ENCODE measurements at regions not wholly inside any gene's neighbourhood (a gene's known extent, or its start where the extent isn't known, plus 50 kb on each side); places are given as distances from the start of the nearest gene placed in this dataset.
"Not testable (repeated sequence)": the region's sequence is repeated elsewhere in the genome, so short reads cannot be mapped to it uniquely, and the experiment has no call there.

GRCh38 chr7:159215076-159215475 lies 70.4 kb upstream of the VIPR2 start:
- ATAC-seq (ENCODE audit: poor library complexity) = no peak
- intact Hi-C loops (cut with DNase I) = no loop called here
- no peak for DNase-seq

- intact Hi-C loops (cut with DNase I) = no loop called here
- no peak for ATAC-seq (ENCODE audit: poor library complexity)
- DNase-seq = no peak
These were observed 68.6 kb upstream of the VIPR2 start for GRCh38 chr7:159213253-159213652.

GRCh38 chr7:159212226-159212625 lies 67.6 kb upstream of the VIPR2 start:
- no peak for ATAC-seq (ENCODE audit: poor library complexity)
- intact Hi-C loops (cut with DNase I) = no loop called here
- no peak for DNase-seq

GRCh38 chr7:159211540-159212182 lies 67.0 kb upstream of the VIPR2 start:
- intact Hi-C loops (cut with DNase I) = no loop called here
- DNase-seq (no peak), ATAC-seq (ENCODE audit: poor library complexity) (peak; percentile 79)

GRCh38 chr7:159210581-159211235 lies 66.0 kb upstream of the VIPR2 start:
- no peak for ATAC-seq (ENCODE audit: poor library complexity)
- intact Hi-C loops (cut with DNase I) = no loop called here

GRCh38 chr7:159209429-159209828 lies 64.8 kb upstream of the VIPR2 start:
- intact Hi-C loops (cut with DNase I) = no loop called here
- no peak for DNase-seq
- ATAC-seq (ENCODE audit: poor library complexity) = no peak

More at GRCh38 chr7:159210581-159211235, 66.0 kb upstream of the VIPR2 start:
- no peak for DNase-seq

DNA sequence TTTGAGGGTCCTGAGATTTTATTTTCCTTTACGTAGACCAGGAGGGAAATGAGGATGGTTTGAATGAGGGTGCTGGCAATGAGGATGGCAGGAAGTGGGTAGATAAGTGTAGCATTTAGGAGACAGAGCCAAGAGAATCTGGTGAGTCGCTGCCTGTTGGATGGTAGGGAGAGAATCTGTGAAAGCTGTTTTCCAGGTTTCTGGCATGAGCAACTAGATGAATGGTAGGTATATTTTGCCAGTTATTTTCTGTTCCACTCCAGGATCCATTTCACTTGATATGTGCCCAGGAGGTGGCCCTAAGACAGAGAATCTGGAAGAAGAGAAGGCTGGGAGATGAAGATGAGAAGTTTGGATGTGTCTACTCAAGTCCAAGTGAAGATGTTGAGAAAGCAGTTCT lies 63.3 kb upstream of the VIPR2 start:
- no peak for ATAC-seq (ENCODE audit: poor library complexity)
- intact Hi-C loops (cut with DNase I) = no loop called here
- no peak for DNase-seq

GRCh38 chr7:159207393-159207792 lies 62.7 kb upstream of the VIPR2 start:
- intact Hi-C loops (cut with DNase I) = no loop called here
- no peak for DNase-seq
- ATAC-seq (ENCODE audit: poor library complexity) = no peak

GRCh38 chr7:159205833-159206232 lies 61.2 kb upstream of the VIPR2 start:
- ATAC-seq (ENCODE audit: poor library complexity) = no peak
- no peak for DNase-seq
- intact Hi-C loops (cut with DNase I) = no loop called here

DNA sequence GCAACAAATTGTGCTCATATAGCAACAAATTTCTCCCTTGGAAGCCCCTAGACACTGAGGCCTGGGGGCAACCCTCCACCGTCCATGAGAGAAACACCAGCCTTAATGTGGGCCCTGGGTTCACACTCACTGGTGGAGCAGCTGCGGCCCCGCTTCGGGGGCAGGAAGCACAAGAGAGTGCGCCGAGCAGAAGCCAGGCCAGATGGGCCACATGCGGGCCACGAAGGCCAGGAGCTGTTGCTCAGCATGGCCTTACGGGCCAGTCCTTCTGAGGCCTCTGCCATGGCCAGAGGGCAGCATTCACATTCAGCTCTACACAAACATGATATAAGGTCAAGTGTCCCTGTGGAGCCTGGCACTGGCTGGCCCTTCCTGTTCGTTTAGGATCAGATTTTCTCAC lies 60.0 kb upstream of the VIPR2 start:
- DNase-seq (no peak), ATAC-seq (ENCODE audit: poor library complexity) (no peak)
- intact Hi-C loops (cut with DNase I) = no loop called here

GRCh38 chr7:159203253-159203652 lies 58.6 kb upstream of the VIPR2 start:
- intact Hi-C loops (cut with DNase I); DNase-seq; ATAC-seq (ENCODE audit: poor library complexity): not testable (repeated sequence)

- no peak for ATAC-seq (ENCODE audit: poor library complexity)
- intact Hi-C loops (cut with DNase I) = no loop called here
- DNase-seq = no peak
These were observed 57.2 kb upstream of the VIPR2 start for GRCh38 chr7:159201722-159202330.

- DNase-seq (no peak), ATAC-seq (ENCODE audit: poor library complexity) (no peak)
- intact Hi-C loops (cut with DNase I) = no loop called here
These were observed 55.8 kb upstream of the VIPR2 start for GRCh38 chr7:159200421-159200820.

GRCh38 chr7:159198016-159198724 lies 53.5 kb upstream of the VIPR2 start:
- ATAC-seq (ENCODE audit: poor library complexity) = no peak
- intact Hi-C loops (cut with DNase I) = no loop called here
- DNase-seq = no peak

DNA sequence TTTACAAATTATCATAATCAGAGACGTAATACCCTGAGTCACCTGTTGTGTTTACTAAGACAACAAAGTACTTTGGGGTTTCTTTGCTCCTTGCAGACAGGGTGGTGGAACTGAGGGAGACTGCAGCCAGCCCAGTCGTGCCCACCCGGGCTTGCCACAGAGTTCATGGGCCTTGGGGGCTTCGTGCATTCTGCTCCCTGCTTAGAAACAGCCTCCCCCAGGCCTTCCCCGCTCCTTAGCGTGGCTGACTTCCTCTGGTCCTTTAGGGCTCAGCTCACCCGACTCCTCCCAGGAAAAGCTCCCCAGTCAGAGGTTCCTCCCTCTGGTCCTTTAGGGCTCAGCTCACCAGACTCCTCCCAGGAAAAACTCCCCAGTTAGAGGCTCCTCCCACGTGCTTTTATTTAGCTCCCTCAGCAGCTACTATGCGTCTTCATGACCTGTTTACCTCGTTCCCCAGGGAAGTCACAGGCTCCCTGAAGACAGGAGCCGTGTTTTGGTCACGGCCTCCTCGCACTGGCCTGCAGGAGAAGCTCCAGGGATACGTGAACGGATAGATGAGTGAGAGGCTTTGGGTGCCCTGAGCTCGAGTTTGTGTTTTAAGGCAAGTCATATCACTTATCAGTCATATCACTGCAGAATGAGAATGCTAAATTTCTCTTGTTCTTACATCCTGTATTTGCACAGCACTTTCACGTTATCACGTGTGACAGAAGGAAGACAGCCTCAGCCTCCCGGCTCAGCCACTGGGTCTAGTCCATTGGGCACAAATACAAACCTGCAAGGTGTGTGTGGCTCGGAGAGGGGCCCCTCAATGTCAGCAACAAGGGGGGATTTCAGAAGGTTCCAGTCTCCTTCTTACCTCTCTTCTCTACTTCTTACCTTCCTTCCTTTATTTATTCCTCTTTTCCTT lies 52.7 kb upstream of the VIPR2 start:
- DNase-seq (no peak), ATAC-seq (ENCODE audit: poor library complexity) (peak; percentile 60)
- intact Hi-C loops (cut with DNase I) = no loop called here

- DNase-seq (no peak), ATAC-seq (ENCODE audit: poor library complexity) (no peak)
- intact Hi-C loops (cut with DNase I) = no loop called here
These were observed 51.9 kb upstream of the VIPR2 start for GRCh38 chr7:159196584-159196983.

GRCh38 chr7:159195946-159196345 lies 51.3 kb upstream of the VIPR2 start:
- no peak for ATAC-seq (ENCODE audit: poor library complexity)
- no peak for DNase-seq
- intact Hi-C loops (cut with DNase I) = no loop called here

All from Right ventricle myocardium superior (tissue), 1 donor.